SK-N-SH (cell line): ENCODE measurements at regions not wholly inside any gene's neighbourhood (a gene's known extent, or its start where the extent isn't known, plus 50 kb on each side); places are given as distances from the start of the nearest gene placed in this dataset.
A peak's percentile ranks its signal among the peaks of the same experiment; 100 is the strongest.

Source experiments
- CTCF ChIA-PET: fragments of 300-600, 350-600 bp; formaldehyde crosslinking; extraction: SDS; loops from one replicate; lab custom pipeline; 2021; lab: Yijun Ruan, JAX
- POLR2A ChIA-PET: fragments of 350-600 bp; sonication (Branson Sonifier 250); formaldehyde crosslinking; extraction: SDS; loops from one replicate; lab custom pipeline; 2020; ENCODE audit warnings: antibody characterized with exemption, inconsistent platforms; lab: Yijun Ruan, JAX
- DNase-seq: peaks from one replicate; pipeline ENCODE4 v3.0.0; 2012
- H2AFZ ChIP-seq: fragments of 200-600 bp; sonication (generic); 2 replicates; pipeline ENCODE4 v1.8.1; 2016; ENCODE audit warnings: antibody characterized with exemption, mild to moderate bottlenecking, low read depth
- H3F3A ChIP-seq: fragments of 200-600 bp; sonication (generic); replicated peaks from 2 replicates; pipeline ENCODE3; 2016; ENCODE audit warnings: antibody characterized with exemption, mild to moderate bottlenecking; ENCODE audit not compliant: insufficient read depth
- H3K27ac ChIP-seq, 2 experiments: fragments of 200-500 bp in 1 of 2; fragments of 200-600 bp in 1 of 2; sonication (Bioruptor generic) in 1 of 2; sonication (generic), shearing (Covaris generic) in 1 of 2; 2 replicates each; pipeline versions ENCODE4 v1.5.1 to v1.6.1; 2014 to 2016; ENCODE audit warnings: low read depth in 2 of 2, inconsistent platforms in 1 of 2, low read length in 1 of 2, mild to moderate bottlenecking in 1 of 2, mixed read lengths in 1 of 2
- H3K27me3 ChIP-seq: fragments of 200-600 bp; sonication (generic), shearing (Covaris generic); 2 replicates; pipeline ENCODE4 v1.6.1; 2016; ENCODE audit warnings: mixed run types; ENCODE audit not compliant: insufficient read depth
- H3K36me3 ChIP-seq, 2 experiments: fragments of 200-500 bp in 1 of 2; fragments of 200-600 bp in 1 of 2; sonication (Bioruptor generic) in 1 of 2; sonication (generic) in 1 of 2; replicated peaks in 1 of 2; 2 replicates each; pipeline versions ENCODE3 to v1.5.1; 2014 to 2016; ENCODE audit warnings: low read length in 1 of 2, mild to moderate bottlenecking in 1 of 2; ENCODE audit not compliant: insufficient read depth in 2 of 2, control insufficient read depth in 1 of 2
- H3K4me1 ChIP-seq, 2 experiments: fragments of 200-500 bp in 1 of 2; fragments of 200-600 bp in 1 of 2; sonication (Bioruptor generic) in 1 of 2; sonication (generic), shearing (Covaris generic) in 1 of 2; 2 replicates each; pipeline versions ENCODE4 v1.5.1 to v1.6.1; 2014 to 2016; ENCODE audit warnings: low read depth in 1 of 2, low read length in 1 of 2, mixed run types in 1 of 2; ENCODE audit not compliant: insufficient read depth in 2 of 2, control insufficient read depth in 1 of 2
- H3K4me2 ChIP-seq: fragments of 200-600 bp; sonication (generic), shearing (Covaris generic); 2 replicates; pipeline ENCODE4 v1.6.1; 2017; ENCODE audit warnings: mixed run types
- H3K4me3 ChIP-seq, 2 experiments: fragments of 200-500 bp in 1 of 2; fragments of 200-600 bp in 1 of 2; sonication (Bioruptor generic) in 1 of 2; sonication (generic), shearing (Covaris generic) in 1 of 2; 2 replicates each; pipeline versions ENCODE4 v1.5.1 to v1.8.1; 2014 to 2016; ENCODE audit warnings: low read depth in 2 of 2, inconsistent platforms in 1 of 2, low read length in 1 of 2, mild to moderate bottlenecking in 1 of 2, mixed read lengths in 1 of 2, moderate library complexity in 1 of 2
- H3K79me2 ChIP-seq: fragments of 200-600 bp; sonication (generic); 2 replicates; pipeline ENCODE4 v1.8.1; 2017; ENCODE audit warnings: mild to moderate bottlenecking; ENCODE audit not compliant: insufficient read depth
- H3K9ac ChIP-seq: fragments of 200-600 bp; sonication (generic); 2 replicates; pipeline ENCODE4 v1.6.1; 2017; ENCODE audit warnings: mixed run types
- H3K9me2 ChIP-seq: fragments of 200-600 bp; sonication (generic); 2 replicates; pipeline ENCODE4 v1.6.1; 2017; ENCODE audit warnings: mixed run types
- H3K9me3 ChIP-seq: fragments of 200-600 bp; sonication (generic); 2 replicates; pipeline ENCODE4 v1.6.1; 2017; ENCODE audit warnings: mixed run types, mild to moderate bottlenecking, moderate library complexity
- H4K20me1 ChIP-seq: fragments of 200-600 bp; sonication (generic); 2 replicates; pipeline ENCODE4 v1.6.1; 2017; ENCODE audit warnings: mild to moderate bottlenecking, mixed run types; ENCODE audit not compliant: insufficient read depth
- CHD2 ChIP-seq: fragments of 150-350 bp; IDR thresholded peaks from 2 replicates; pipeline ENCODE4 v1.6.1; 2018; ENCODE audit warnings: low read length; ENCODE audit not compliant: partially characterized antibody
- CTCF ChIP-seq: fragments of 200-600 bp; sonication (generic); IDR thresholded peaks from 2 replicates; pipeline ENCODE4 v1.6.1; 2017; ENCODE audit warnings: antibody characterized with exemption, mild to moderate bottlenecking, moderate library complexity
- FOSL2 ChIP-seq: IDR thresholded peaks from 2 replicates; pipeline ENCODE4 v1.4.0; 2012; ENCODE audit warnings: low read depth, mild to moderate bottlenecking, moderate library complexity, borderline replicate concordance
- FOXJ3 ChIP-seq: sonication (generic); formaldehyde crosslinking; IDR thresholded peaks from 2 replicates; pipeline ENCODE4 v1.5.1; 2020; ENCODE audit warnings: mild to moderate bottlenecking, missing genetic modification reagents
- NRF1 ChIP-seq: IDR thresholded peaks from 2 replicates; pipeline ENCODE4 v1.6.1; 2012; ENCODE audit warnings: low read depth, mild to moderate bottlenecking, low read length
- YY1 ChIP-seq: IDR thresholded peaks from 2 replicates; pipeline ENCODE4 v1.4.0; 2012; ENCODE audit warnings: low read depth, mild to moderate bottlenecking
- WGBS: methylation state at CpG from one replicate; pipeline ENCODE4 v1.1.6; 2017; ENCODE audit warnings: low lambda C conversion rate; 5-methylcytosine and 5-hydroxymethylcytosine counted together
- TF ChIP-seq, protein P1 (sequence below): fragments of 150-350 bp; IDR thresholded peaks from 2 replicates; pipeline ENCODE4 v1.6.1; 2016; ENCODE audit warnings: mild to moderate bottlenecking, low read depth, low read length

DNA sequence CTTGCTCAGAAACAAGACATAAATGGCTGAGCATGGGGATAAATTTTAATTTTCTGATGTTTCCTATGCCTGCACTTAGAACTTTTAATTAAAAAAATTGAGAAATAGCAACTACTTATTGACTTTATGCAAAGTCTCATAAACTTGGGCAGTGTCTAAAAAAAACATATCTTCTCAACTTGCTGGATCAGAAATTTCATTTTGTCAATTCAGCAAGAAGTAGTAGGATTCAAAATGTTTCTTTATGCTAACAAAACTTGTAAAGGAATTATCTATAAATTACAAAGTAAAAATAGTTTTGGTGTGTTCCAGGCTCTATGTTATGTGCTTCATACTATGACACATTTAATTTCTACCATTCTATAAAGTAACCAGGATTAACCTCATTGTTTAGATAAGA, 562.2 kb upstream of the IMPG1 start:
- no peak for DNase-seq
- POLR2A ChIA-PET, result no interaction called here
- Histone ChIP-seq H3K9ac (no peak overlapping the region), H3K4me3 (no peak overlapping the region), H3K4me2 (no peak overlapping the region), H3K79me2 (no peaks in the 10 kb centered on the region), H2AFZ (no peak overlapping the region), H3K27me3 (no peaks in the 10 kb centered on the region; the same call in 1 of the 2 replicates), H3K9me2 (no peaks in the 10 kb centered on the region), H3K36me3 (no peaks in the 10 kb centered on the region), H3K4me1 (no peaks in the 10 kb centered on the region), H4K20me1 (no peaks in the 10 kb centered on the region), H3K27ac (no peak overlapping the region), H3K9me3 (no peaks in the 10 kb centered on the region), H3F3A (no peaks in the 10 kb centered on the region)
- TF ChIP-seq YY1 (no peak), CHD2 (no peak), FOSL2 (no peak), NRF1 (no peak), FOXJ3 (CRISPR knock-in tag) (no peak)
- TF ChIP-seq, protein P1, sequence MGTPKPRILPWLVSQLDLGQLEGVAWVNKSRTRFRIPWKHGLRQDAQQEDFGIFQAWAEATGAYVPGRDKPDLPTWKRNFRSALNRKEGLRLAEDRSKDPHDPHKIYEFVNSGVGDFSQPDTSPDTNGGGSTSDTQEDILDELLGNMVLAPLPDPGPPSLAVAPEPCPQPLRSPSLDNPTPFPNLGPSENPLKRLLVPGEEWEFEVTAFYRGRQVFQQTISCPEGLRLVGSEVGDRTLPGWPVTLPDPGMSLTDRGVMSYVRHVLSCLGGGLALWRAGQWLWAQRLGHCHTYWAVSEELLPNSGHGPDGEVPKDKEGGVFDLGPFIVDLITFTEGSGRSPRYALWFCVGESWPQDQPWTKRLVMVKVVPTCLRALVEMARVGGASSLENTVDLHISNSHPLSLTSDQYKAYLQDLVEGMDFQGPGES, result no peak
- CTCF ChIA-PET, result no interaction called here

GRCh38 chr6:76633259-76633658, 560.8 kb upstream of the IMPG1 start:
- CTCF ChIA-PET, result no interaction called here

More at GRCh38 chr6:76633259-76633658, 560.8 kb upstream of the IMPG1 start:
- H3K79me2 ChIP-seq, result no peaks in the 10 kb centered on the region
- H4K20me1 ChIP-seq, result no peaks in the 10 kb centered on the region
- no peaks in the 10 kb centered on the region for H3K4me1 ChIP-seq
- H3K4me2 ChIP-seq, result no peak overlapping the region
- POLR2A ChIA-PET, result no interaction called here
- H3F3A ChIP-seq, result no peaks in the 10 kb centered on the region
- no peak overlapping the region for H3K27ac ChIP-seq
- TF ChIP-seq CTCF, result peak; percentile 21; the same call in 1 of the 2 replicates
- TF ChIP-seq YY1, result no peak
- TF ChIP-seq, all 33 proteins: peak for 1
- Histone ChIP-seq H3K27me3 (no peaks in the 10 kb centered on the region; the same call in 1 of the 2 replicates), H3K9ac (no peak overlapping the region), H3K36me3 (no peaks in the 10 kb centered on the region), H3K9me2 (no peaks in the 10 kb centered on the region), H3K4me3 (no peak overlapping the region), H2AFZ (no peak overlapping the region), H3K9me3 (no peaks in the 10 kb centered on the region)
- no peak for DNase-seq
- 9% methylated on average over 4 of the region's 5 CpGs for WGBS
